NCI-H2107 treated with DMSO at 0.1 percent for 48 hours (cell line): ENCODE measurements at regions not wholly inside any gene's neighbourhood (a gene's known extent, or its start where the extent isn't known, plus 50 kb on each side); places are given as distances from the start of the nearest gene placed in this dataset.
"Not testable (repeated sequence)": the region's sequence is repeated elsewhere in the genome, so short reads cannot be mapped to it uniquely, and the experiment has no call there.

Source experiments
- DNase-seq: peaks from one replicate; lab custom pipeline; 2025; ENCODE audit not compliant: unreplicated experiment; lab: John Stamatoyannopoulos, UW

DNA sequence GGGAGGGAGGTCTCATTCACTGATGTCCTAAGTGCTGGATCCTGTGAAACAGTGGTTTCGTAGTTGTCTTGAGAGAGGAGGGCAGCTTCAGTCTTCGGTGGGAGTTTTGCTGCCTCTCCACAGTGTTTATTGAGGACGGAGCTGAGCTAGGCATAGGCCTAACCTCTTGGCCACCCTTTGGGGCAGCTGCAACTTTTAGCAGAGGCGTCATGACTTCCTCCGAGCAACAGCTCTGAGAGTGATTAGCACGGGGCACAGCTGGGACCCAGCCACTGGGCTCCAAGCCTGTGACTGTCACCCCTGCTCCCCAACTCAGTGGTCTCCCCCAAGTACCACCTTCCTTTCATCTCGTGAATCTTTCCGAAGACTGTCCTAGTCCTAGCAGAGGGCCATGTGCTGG, 139.9 kb upstream of the NCOR2 start:
- no peak for DNase-seq

- no peak for DNase-seq
Observed at GRCh38 chr12:124706363-124706762, 139.0 kb upstream of the NCOR2 start.

DNA sequence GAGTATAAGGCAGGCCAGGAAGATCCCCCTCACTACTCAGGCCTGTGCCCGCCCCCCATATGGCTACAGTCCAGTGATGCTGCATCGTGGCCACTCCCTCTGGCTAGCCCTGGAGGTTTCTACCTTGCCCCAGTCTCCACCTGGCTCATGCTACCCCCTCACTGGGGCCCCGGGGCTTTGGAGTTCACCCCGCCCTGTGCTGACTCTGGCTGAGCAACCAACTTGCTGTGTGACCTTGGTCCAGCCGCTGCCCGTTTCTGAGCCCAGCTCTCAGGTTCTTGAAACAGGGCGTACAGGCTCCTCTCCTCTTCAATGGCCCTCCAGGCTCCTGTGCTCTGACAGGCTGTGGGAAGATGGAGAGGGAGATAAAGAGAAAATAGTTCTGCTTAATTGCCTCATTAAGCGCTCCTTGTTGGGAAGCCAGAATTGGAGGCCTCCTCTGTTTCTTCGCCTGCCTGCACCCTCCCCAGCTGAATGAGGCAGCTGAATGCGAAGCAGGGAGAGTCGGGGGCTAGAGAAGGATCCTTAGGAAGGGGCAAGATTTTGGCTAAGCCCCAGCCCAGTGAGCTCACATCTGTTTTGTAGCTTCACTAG, 138.2 kb upstream of the NCOR2 start:
- DNase-seq: no peak

- DNase-seq: no peak
Observed at GRCh38 chr12:124704619-124705018, 137.2 kb upstream of the NCOR2 start.

GRCh38 chr12:124703856-124704255, 136.4 kb upstream of the NCOR2 start:
- DNase-seq: no peak

- DNase-seq: no peak
Observed at GRCh38 chr12:124702736-124703135, 135.3 kb upstream of the NCOR2 start.

GRCh38 chr12:124700810-124701592, 133.6 kb upstream of the NCOR2 start:
- no peak for DNase-seq

GRCh38 chr12:124699909-124700308, 132.5 kb upstream of the NCOR2 start:
- DNase-seq: no peak

- DNase-seq: no peak
Observed at GRCh38 chr12:124698998-124699305, 131.5 kb upstream of the NCOR2 start.

- DNase-seq: peak; percentile 58
Observed at GRCh38 chr12:124698211-124698997, 131.0 kb upstream of the NCOR2 start.

DNA sequence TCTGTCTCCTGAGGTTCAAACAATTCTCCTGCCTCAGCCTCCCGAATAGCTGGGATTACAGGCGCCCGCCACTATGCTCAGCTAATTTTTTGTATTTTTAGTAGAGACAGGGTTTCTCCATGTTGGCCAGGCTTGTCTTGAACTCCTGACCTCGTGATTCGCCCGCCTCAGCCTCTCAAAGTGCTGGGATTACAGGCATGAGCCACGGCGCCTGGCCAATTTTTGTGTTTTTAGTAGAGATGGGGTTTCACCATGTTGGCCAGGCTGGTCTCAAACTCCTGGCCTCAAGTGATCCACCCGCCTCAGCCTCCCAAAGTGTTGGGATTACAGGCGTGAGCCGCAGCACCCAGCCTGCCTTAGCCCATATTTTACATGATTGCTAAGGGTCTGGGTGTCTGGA, 130.3 kb upstream of the NCOR2 start:
- DNase-seq: not testable (repeated sequence)

GRCh38 chr12:124696693-124697476, 129.5 kb upstream of the NCOR2 start:
- no peak for DNase-seq

DNA sequence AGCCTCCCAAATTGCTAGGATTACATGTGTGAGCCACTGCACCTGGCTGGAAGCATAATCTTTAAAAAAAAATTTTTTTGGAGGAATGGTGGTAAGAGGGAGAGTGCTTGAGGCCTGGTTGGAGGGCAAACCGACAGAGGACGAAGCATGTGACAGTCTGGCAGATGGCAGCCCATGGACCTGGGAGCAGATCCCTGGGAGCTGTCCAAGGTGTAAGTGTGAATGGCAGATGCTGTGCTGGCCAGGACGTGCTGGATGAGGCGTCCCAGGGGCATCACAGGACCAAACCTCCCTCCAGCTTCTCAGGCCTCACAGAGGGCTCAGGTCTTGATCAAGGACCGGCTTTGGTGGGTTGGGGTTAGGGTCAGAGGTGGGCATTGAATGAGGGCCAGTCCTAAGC, 128.4 kb upstream of the NCOR2 start:
- no peak for DNase-seq

- DNase-seq: no peak
Observed at GRCh38 chr12:124694846-124695497, 127.6 kb upstream of the NCOR2 start.

DNA sequence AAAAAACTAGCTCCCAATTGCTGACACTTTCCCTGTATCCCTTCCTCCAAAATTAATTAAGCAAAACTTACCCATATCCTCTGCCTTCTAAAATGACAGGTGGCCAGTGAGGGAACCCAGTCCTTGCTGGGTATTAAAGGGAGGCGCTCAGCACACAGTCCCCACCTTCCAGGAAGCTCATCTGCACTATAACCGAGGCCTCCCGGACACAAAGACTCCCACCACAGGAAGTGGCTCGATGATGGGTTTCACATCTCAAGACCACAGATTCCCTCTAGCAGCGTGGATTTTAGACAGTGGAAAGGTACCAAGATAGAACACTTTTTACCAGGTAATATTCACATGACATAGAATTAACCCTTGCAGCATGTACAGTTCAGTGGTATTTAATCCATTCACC, 126.8 kb upstream of the NCOR2 start:
- no peak for DNase-seq

DNA sequence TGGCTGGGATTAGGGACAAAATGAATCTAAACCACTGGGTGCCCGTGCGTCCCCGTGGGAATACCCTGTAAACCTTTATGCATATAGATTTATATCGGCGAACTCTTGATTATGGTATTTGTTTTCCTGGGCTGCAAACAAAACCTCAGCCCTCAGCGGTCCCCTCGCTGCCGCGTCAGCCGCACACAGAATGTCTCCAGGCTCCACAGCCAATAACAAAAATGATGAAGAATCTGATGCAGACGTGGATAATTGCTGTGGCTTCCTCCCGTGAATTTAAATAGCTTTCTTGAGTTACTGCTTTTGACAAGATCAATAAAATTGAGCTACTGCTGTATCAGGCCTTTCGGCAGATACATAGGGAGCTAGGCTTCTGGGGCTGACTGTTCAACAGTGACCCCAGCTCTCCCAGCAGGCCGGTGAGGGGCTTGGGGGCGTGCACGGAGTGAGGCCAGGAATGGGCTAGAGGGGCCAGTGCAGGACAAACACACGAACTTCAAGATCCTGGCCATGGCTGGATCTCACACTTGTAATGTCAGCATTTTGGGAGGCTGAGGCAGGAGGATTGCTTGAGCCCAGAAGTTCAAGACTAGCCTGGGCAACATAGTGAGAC, 125.8 kb upstream of the NCOR2 start:
- DNase-seq: no peak

- DNase-seq: no peak
Observed at GRCh38 chr12:124692443-124692842, 125.0 kb upstream of the NCOR2 start.

GRCh38 chr12:124691429-124691828, 124.0 kb upstream of the NCOR2 start:
- no peak for DNase-seq

DNA sequence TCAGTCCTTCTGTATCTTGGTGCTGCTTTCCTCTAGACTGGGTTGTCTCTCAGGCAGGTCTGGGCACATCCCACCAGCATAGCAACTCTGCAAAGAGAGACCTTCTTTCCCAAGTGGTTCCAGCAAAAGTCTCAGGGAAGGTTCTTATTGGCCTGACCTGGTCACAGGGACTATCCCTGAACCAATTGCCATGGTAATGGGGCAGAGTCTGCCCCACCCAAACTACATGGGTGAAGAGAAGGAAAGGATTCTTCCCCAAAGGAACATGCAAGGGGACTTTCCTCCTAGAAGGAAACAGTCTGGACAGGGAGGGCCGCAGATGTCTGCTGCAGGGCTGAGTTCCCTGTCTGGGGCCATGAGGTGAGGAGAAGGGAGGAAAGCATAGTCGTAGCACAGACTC, 122.2 kb upstream of the NCOR2 start:
- no peak for DNase-seq

DNA sequence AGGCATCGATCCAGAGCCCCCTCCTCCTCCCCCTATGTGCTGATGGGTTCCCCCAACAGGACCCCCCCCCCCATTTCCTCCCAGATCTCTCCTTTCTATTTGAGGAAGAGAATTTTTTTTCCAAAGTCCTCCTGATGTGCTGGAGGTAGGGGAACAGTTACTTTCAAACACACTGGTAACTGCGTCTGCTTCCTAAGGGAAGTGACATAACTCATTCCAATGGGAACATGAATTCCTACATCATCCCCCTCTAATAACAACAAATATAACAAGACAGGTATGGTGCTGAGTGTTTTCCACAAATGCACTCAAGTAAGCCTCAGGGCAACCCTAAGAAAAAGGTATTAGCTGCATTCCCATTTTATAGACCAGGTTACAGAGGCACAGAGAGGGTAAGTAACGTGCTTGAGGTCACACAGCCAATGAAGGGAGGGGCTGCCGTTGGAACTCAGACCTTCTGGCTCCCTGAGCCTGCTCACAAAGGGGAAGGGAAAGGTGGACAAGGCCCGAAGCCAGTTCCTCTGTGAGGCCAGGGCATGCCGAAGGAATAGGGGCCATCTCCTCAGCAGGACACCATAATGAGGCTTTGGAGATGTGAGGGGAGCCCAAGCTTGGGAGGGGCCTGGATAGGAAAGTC, 121.1 kb upstream of the NCOR2 start:
- no peak for DNase-seq
